ENCODE measurements at regions not wholly inside any gene's neighbourhood (a gene's known extent, or its start where the extent isn't known, plus 50 kb on each side); places are given as distances from the start of the nearest gene placed in this dataset.

GRCh38 chr4:10288830-10289537, 168.2 kb downstream of the ZNF518B start (continued):
- TF ChIP-seq FOXP4 (CRISPR knock-in tag; IDR thresholded peaks at IDR 0.05) (no peak), IRF1 (CRISPR knock-in tag; IDR thresholded peaks at IDR 0.05) (no peak), ZNF232 (CRISPR knock-in tag; IDR thresholded peaks at IDR 0.05) (no peak), NR1H2 (CRISPR knock-in tag; IDR thresholded peaks at IDR 0.05) (no peak), SMAD3 (CRISPR knock-in tag; IDR thresholded peaks at IDR 0.05; ENCODE audit: borderline replicate concordance) (no peak), CREB1 (CRISPR knock-in tag; IDR thresholded peaks at IDR 0.05) (no peak), ATF1 (CRISPR knock-in tag; IDR thresholded peaks at IDR 0.05) (no peak), ZNF138 (CRISPR knock-in tag; conservative IDR thresholded peaks at IDR 0.05) (no peak)

GRCh38 chr4:10285028-10285427, 168.4 kb upstream of the WDR1 start:
- Mint-ChIP-seq H3K4me1 (no peaks in the 10 kb centered on the region), H3K27ac (no peak overlapping the region), H3K27me3 (ENCODE audit: low read depth) (peaks cover 9% of the 10 kb centered on the region; the same call in 1 of the 2 replicates), H3K9me3 (peaks cover 68% of the 10 kb centered on the region), H3K36me3 (no peaks in the 10 kb centered on the region), H3K4me3 (no peak overlapping the region)
- DNase-seq (ENCODE audit: low spot score) (no peak), ATAC-seq (no peak)
- TF ChIP-seq ATF2 (CRISPR knock-in tag; IDR thresholded peaks at IDR 0.05; ENCODE audit: borderline replicate concordance, low read depth) (no peak), ZNF423 (CRISPR knock-in tag; IDR thresholded peaks at IDR 0.05) (no peak), USF1 (CRISPR knock-in tag; IDR thresholded peaks at IDR 0.05) (no peak), NR2C2 (CRISPR knock-in tag; IDR thresholded peaks at IDR 0.05) (no peak), ZNF532 (CRISPR knock-in tag; IDR thresholded peaks at IDR 0.05; ENCODE audit: borderline replicate concordance) (no peak), RORB (CRISPR knock-in tag; IDR thresholded peaks at IDR 0.05) (no peak), FOXP4 (CRISPR knock-in tag; IDR thresholded peaks at IDR 0.05) (no peak)
- ChIA-PET CTCF (no interaction called here), POLR2A (no interaction called here)

Measured in WTC11 (cell line).